Subcutaneous abdominal adipose tissue (tissue), 5 donors: ENCODE measurements at regions not wholly inside any gene's neighbourhood (a gene's known extent, or its start where the extent isn't known, plus 50 kb on each side); places are given as distances from the start of the nearest gene placed in this dataset.
"Not testable (repeated sequence)": the region's sequence is repeated elsewhere in the genome, so short reads cannot be mapped to it uniquely, and the experiment has no call there.

Experiments used
- H3K27ac ChIP-seq: one replicate; pipeline ENCODE4 v1.7.0; 2013; ENCODE audit warnings: low read depth, mild to moderate bottlenecking, inconsistent platforms, low read length, moderate library complexity
- H3K27me3 ChIP-seq, 5 donors: one replicate each; pipeline ENCODE4 v1.7.0; 2013; ENCODE audit warnings: low read length in 5 of 5, inconsistent platforms in 1 of 5; ENCODE audit not compliant: control insufficient read depth in 5 of 5, insufficient read depth in 4 of 5
- H3K36me3 ChIP-seq, 5 donors: one replicate each; pipeline ENCODE4 v1.7.0; 2013; ENCODE audit warnings: low read length in 5 of 5; ENCODE audit not compliant: control insufficient read depth in 5 of 5, insufficient read depth in 5 of 5
- H3K4me1 ChIP-seq, 5 donors: one replicate each; pipeline ENCODE4 v1.7.0; 2013; ENCODE audit warnings: low read length in 5 of 5, mild to moderate bottlenecking in 3 of 5, moderate library complexity in 1 of 5; ENCODE audit not compliant: control insufficient read depth in 5 of 5, insufficient read depth in 5 of 5
- H3K4me3 ChIP-seq, 5 donors: one replicate each; pipeline ENCODE4 v1.7.0; 2013; ENCODE audit warnings: low read length in 5 of 5, low read depth in 1 of 5
- H3K9ac ChIP-seq, 5 donors: one replicate each; pipeline ENCODE4 v1.7.0; 2013; ENCODE audit warnings: low read length in 5 of 5, mild to moderate bottlenecking in 4 of 5, moderate library complexity in 3 of 5
- H3K9me3 ChIP-seq, 5 donors: one replicate each; pipeline ENCODE4 v1.7.0; 2013; ENCODE audit warnings: low read length in 5 of 5; ENCODE audit not compliant: control insufficient read depth in 5 of 5
- donor health status: healthy.
- donor health status: healthy.
- donor health status: healthy.
- donor health status: healthy.
- donor health status: healthy.

DNA sequence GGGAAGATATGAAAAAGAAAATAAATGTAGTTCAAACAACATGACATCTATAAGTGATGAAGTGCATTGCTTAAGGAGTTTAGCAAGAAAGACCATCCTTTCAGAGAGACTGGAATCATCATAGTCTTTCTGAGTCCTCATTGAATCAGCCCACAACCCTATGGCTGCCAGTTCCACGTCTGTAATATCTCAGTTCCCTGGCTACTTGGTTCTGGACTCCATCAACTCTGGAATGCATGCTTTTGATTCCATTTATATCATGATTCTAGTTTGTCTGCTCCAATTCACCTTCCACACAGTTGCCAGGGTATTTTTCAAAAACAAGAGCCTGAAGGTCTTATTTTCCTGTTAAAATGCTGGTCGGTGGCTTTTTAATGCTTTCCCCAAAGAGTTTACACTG is 126.4 kb upstream of the MDFIC start:
- Histone ChIP-seq H3K9ac (no peak overlapping the region), H3K36me3 (no peaks in the 10 kb centered on the region), H3K27me3 (peaks cover 0 to 4% (median 0%) of the 10 kb centered on the region in 5 donors), H3K4me1 (no peaks in the 10 kb centered on the region), H3K4me3 (no peak overlapping the region), H3K9me3 (no peaks in the 10 kb centered on the region), H3K27ac (no peak overlapping the region)

GRCh38 chr7:114799628-114800028 is 122.3 kb upstream of the MDFIC start:
- Histone ChIP-seq H3K9ac (no peak overlapping the region), H3K36me3 (no peaks in the 10 kb centered on the region), H3K4me3 (no peak overlapping the region), H3K27me3 (no peaks in the 10 kb centered on the region), H3K9me3 (no peaks in the 10 kb centered on the region), H3K27ac (no peak overlapping the region), H3K4me1 (no peaks in the 10 kb centered on the region)

GRCh38 chr7:114802632-114803031 is 119.3 kb upstream of the MDFIC start:
- no peaks in the 10 kb centered on the region for H3K27me3 ChIP-seq

GRCh38 chr7:114806590-114807162 is 115.2 kb upstream of the MDFIC start:
- H3K9me3 ChIP-seq: no peaks in the 10 kb centered on the region
- no peaks in the 10 kb centered on the region for H3K27me3 ChIP-seq

More at GRCh38 chr7:114802632-114803031, 119.3 kb upstream of the MDFIC start:
- no peaks in the 10 kb centered on the region for H3K4me1 ChIP-seq
- no peak overlapping the region for H3K9ac ChIP-seq
- H3K4me3 ChIP-seq: no peak overlapping the region
- H3K27ac ChIP-seq: no peak overlapping the region
- H3K36me3 ChIP-seq: no peaks in the 10 kb centered on the region
- no peaks in the 10 kb centered on the region for H3K9me3 ChIP-seq

GRCh38 chr7:114812570-114812969 is 109.3 kb upstream of the MDFIC start:
- Histone ChIP-seq H3K36me3 (no peaks in the 10 kb centered on the region), H3K9me3 (no peaks in the 10 kb centered on the region), H3K27ac (no peak overlapping the region), H3K27me3 (no peaks in the 10 kb centered on the region), H3K9ac (no peak overlapping the region), H3K4me1 (no peaks in the 10 kb centered on the region), H3K4me3 (no peak overlapping the region)

More at GRCh38 chr7:114806590-114807162, 115.2 kb upstream of the MDFIC start:
- no peaks in the 10 kb centered on the region for H3K36me3 ChIP-seq
- no peak overlapping the region for H3K9ac ChIP-seq
- no peaks in the 10 kb centered on the region for H3K4me1 ChIP-seq
- no peak overlapping the region for H3K27ac ChIP-seq
- H3K4me3 ChIP-seq: no peak overlapping the region

GRCh38 chr7:114813624-114814023 is 108.3 kb upstream of the MDFIC start:
- H3K4me1 ChIP-seq: no peaks in the 10 kb centered on the region
- H3K4me3 ChIP-seq: no peak overlapping the region
- no peaks in the 10 kb centered on the region for H3K27me3 ChIP-seq
- H3K36me3 ChIP-seq: no peaks in the 10 kb centered on the region
- no peak overlapping the region for H3K27ac ChIP-seq
- H3K9ac ChIP-seq: no peak overlapping the region
- H3K9me3 ChIP-seq: no peaks in the 10 kb centered on the region

DNA sequence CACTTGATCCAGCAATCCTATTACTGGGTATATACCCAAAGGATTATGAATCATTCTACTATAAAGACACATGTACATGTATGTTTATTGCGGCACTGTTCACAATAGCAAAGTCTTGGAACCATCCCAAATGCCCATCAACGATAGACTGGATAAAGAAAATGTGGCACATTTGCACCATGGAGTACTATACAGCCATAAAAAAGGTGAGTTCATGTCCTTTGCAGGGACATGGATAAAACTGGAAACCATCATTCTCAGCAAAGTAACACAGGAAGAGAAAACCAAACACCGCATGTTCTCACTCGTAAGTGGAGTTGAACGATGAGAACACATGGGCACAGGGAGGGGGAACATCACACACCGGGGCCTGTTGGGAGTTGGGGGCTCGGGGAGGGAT is 104.9 kb upstream of the MDFIC start:
- not testable (repeated sequence) for H3K4me3 ChIP-seq, H3K27ac ChIP-seq, H3K27me3 ChIP-seq, H3K9me3 ChIP-seq, H3K9ac ChIP-seq, H3K36me3 ChIP-seq
- H3K4me1 ChIP-seq: peaks cover 0 to 20% (median 10%) of the 10 kb centered on the region in 5 donors

GRCh38 chr7:114818501-114818900 is 103.4 kb upstream of the MDFIC start:
- Histone ChIP-seq H3K36me3 (no peaks in the 10 kb centered on the region), H3K4me1 (peaks cover 0 to 20% (median 10%) of the 10 kb centered on the region in 5 donors), H3K27ac (no peak overlapping the region), H3K9ac (no peak overlapping the region), H3K4me3 (no peak overlapping the region), H3K27me3 (no peaks in the 10 kb centered on the region), H3K9me3 (no peaks in the 10 kb centered on the region)

DNA sequence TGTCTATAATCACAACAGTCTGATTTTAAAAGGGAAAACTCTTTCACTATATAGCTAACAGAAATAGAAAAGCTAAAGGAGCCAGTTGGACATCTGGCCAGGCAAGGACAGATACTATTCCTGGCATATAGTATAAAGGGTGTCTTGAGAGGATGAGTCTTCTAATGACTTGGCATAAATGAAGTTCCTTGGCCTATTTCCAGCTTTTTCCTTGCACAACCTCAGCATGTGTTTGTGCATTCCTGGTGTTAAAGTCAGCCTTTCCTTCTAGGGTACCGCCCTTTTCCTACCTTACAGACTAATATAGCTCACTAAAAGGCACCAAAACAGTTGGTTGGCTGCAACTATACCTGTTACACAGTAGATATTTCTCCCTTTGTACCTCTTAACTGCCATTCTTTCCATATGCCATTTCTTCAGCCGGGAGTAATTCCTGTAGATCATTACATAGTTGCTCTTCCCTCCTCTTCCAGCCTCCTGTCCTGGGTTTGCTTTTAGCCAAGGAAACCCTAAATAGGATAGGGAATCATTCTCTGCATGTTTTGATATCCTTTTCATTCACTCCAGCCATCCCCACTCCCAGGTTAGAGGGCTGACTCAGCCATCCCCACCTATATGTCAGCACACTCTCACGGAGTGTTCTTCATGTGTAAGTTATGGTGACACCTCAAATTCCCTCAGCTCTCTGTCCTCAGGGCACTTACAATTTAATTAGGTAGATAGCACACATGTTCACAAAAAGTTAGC is 102.1 kb upstream of the MDFIC start:
- no peaks in the 10 kb centered on the region for H3K27me3 ChIP-seq
- H3K9ac ChIP-seq: no peak overlapping the region
- peaks cover 0 to 20% (median 10%) of the 10 kb centered on the region in 5 donors for H3K4me1 ChIP-seq
- no peaks in the 10 kb centered on the region for H3K36me3 ChIP-seq
- H3K9me3 ChIP-seq: no peaks in the 10 kb centered on the region
- no peak overlapping the region for H3K27ac ChIP-seq
- no peak overlapping the region for H3K4me3 ChIP-seq

DNA sequence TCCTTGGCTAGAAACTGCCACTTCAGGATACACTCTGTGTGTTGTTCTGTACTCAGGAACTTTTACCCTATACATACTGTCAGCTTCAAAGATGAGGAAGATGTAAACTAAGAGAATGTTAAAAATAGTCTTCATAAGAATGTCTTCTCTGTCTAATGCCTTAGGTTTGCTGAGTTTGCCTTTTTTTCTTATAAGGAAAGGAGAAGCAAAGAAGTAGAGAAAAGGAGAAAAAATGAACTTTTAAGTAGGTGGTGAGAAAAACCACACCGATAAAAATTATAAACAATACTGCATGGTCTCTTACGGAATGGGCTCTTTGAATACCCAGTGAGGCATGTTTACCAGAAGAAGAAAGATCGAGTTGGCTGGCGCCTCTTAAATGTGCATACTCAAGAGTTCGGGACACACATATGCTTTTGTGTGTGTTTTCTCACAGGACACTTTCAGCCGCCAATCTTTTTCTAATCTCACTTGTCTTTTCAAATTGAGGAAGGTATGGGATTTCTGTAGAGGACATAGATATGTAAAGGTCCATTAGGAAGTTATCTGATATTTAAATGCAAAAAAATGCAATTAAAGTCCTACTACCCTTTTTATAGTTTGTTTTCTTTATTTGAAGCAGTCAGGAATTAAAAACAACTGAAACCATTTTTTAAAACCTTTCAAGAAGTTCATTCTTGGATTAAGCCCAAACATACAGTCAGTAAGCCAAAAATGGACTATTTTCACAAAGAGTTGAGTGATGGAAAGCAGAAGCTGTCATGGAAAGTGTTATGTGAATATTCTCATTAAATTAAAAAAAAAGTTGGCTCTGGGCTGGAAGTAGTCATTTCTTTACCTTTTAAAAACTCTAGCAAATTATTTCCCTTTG is 100.6 kb upstream of the MDFIC start:
- Histone ChIP-seq H3K36me3 (no peaks in the 10 kb centered on the region), H3K9ac (no peak overlapping the region), H3K27me3 (no peaks in the 10 kb centered on the region), H3K27ac (no peak overlapping the region), H3K4me1 (peaks cover 0 to 20% (median 10%) of the 10 kb centered on the region in 5 donors), H3K4me3 (peak overlapping the region in 1 of 5 donors; percentile 7), H3K9me3 (peaks cover 0 to 2% (median 0%) of the 10 kb centered on the region in 5 donors)
